ENCODE measurements at regions not wholly inside any gene's neighbourhood (a gene's known extent, or its start where the extent isn't known, plus 50 kb on each side); places are given as distances from the start of the nearest gene placed in this dataset.

GRCh38 chr1:213874789-213875188, 113.0 kb upstream of the PROX1 start (continued):
- TF ChIP-seq, protein P1, sequence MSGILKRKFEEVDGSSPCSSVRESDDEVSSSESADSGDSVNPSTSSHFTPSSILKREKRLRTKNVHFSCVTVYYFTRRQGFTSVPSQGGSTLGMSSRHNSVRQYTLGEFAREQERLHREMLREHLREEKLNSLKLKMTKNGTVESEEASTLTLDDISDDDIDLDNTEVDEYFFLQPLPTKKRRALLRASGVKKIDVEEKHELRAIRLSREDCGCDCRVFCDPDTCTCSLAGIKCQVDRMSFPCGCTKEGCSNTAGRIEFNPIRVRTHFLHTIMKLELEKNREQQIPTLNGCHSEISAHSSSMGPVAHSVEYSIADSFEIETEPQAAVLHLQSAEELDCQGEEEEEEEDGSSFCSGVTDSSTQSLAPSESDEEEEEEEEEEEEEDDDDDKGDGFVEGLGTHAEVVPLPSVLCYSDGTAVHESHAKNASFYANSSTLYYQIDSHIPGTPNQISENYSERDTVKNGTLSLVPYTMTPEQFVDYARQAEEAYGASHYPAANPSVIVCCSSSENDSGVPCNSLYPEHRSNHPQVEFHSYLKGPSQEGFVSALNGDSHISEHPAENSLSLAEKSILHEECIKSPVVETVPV (CRISPR knock-in tag; IDR thresholded peaks at IDR 0.05): no peak

DNA sequence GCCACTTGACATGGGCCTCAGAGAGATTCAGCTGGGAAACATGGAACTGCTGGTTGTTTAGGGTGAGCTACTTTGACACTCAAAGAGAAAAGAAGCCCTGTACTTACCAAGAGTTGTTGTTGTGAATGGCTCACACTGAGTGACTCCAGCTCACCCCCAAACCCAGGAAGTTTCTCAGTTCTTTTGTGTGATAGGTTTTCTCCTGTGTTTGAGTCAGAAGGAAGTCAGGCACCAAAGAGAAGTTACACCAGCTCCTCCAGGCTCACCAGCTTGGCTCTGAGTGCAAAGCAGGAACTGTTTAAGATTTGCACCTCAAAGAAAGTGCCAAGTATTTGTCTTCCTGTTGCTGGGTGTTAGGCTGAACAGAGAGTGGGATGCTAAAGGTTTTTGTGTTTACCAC, 111.2 kb upstream of the PROX1 start:
- TF ChIP-seq SNAI2 (CRISPR knock-in tag; IDR thresholded peaks at IDR 0.05) (no peak), TCF4 (CRISPR knock-in tag; IDR thresholded peaks at IDR 0.05; ENCODE audit: borderline replicate concordance) (no peak), ARNTL (CRISPR knock-in tag; IDR thresholded peaks at IDR 0.05; ENCODE audit: borderline replicate concordance, low read depth) (no peak), PPARA (CRISPR knock-in tag; IDR thresholded peaks at IDR 0.05; ENCODE audit: borderline replicate concordance) (no peak), ZNF565 (CRISPR knock-in tag; conservative IDR thresholded peaks at IDR 0.05; ENCODE audit: low read depth) (no peak), TOX (CRISPR knock-in tag; IDR thresholded peaks at IDR 0.05; ENCODE audit: borderline replicate concordance) (no peak), ZFP30 (CRISPR knock-in tag; IDR thresholded peaks at IDR 0.05) (no peak), BACH2 (CRISPR knock-in tag; IDR thresholded peaks at IDR 0.05; ENCODE audit: borderline replicate concordance) (no peak)
- TF ChIP-seq, protein P2, sequence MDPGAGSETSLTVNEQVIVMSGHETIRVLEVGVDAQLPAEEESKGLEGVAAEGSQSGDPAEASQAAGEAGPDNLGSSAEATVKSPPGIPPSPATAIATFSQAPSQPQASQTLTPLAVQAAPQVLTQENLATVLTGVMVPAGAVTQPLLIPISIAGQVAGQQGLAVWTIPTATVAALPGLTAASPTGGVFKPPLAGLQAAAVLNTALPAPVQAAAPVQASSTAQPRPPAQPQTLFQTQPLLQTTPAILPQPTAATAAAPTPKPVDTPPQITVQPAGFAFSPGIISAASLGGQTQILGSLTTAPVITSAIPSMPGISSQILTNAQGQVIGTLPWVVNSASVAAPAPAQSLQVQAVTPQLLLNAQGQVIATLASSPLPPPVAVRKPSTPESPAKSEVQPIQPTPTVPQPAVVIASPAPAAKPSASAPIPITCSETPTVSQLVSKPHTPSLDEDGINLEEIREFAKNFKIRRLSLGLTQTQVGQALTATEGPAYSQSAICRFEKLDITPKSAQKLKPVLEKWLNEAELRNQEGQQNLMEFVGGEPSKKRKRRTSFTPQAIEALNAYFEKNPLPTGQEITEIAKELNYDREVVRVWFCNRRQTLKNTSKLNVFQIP (CRISPR knock-in tag; IDR thresholded peaks at IDR 0.05; ENCODE audit: borderline replicate concordance, low read depth): no peak
- TF ChIP-seq, protein P3, sequence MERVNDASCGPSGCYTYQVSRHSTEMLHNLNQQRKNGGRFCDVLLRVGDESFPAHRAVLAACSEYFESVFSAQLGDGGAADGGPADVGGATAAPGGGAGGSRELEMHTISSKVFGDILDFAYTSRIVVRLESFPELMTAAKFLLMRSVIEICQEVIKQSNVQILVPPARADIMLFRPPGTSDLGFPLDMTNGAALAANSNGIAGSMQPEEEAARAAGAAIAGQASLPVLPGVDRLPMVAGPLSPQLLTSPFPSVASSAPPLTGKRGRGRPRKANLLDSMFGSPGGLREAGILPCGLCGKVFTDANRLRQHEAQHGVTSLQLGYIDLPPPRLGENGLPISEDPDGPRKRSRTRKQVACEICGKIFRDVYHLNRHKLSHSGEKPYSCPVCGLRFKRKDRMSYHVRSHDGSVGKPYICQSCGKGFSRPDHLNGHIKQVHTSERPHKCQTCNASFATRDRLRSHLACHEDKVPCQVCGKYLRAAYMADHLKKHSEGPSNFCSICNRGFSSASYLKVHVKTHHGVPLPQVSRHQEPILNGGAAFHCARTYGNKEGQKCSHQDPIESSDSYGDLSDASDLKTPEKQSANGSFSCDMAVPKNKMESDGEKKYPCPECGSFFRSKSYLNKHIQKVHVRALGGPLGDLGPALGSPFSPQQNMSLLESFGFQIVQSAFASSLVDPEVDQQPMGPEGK (CRISPR knock-in tag; IDR thresholded peaks at IDR 0.05; ENCODE audit: borderline replicate concordance): no peak
- no peak for ATAC-seq

DNA sequence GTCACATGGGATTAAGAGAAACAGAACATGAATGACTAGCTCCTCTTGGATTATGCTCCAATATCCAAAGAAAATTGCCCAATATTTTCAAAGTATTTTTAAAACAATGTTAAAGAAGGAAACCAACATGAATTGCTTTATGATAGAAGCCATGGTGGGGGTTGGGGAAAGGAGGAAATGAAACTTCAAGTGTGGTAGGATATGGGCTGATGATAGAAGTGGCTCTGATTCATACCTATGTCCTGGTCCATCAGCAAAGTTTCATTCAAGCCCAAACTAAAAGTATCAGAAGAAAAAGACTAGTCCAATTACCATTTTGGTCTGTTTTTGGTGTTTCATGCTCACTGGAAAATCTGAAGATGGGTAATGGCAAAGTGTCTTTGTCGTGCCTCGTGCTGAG, 104.2 kb upstream of the PROX1 start:
- TF ChIP-seq SNAI2 (CRISPR knock-in tag; IDR thresholded peaks at IDR 0.05) (no peak), ARNTL (CRISPR knock-in tag; IDR thresholded peaks at IDR 0.05; ENCODE audit: borderline replicate concordance, low read depth) (no peak), PPARA (CRISPR knock-in tag; IDR thresholded peaks at IDR 0.05; ENCODE audit: borderline replicate concordance) (no peak), ISL1 (CRISPR knock-in tag; IDR thresholded peaks at IDR 0.05) (no peak), ZNF8 (CRISPR knock-in tag; IDR thresholded peaks at IDR 0.05) (no peak), ZNF70 (CRISPR knock-in tag; IDR thresholded peaks at IDR 0.05) (no peak)
- no peak for ATAC-seq

- ATAC-seq: no peak
- no peak for TF ChIP-seq ZFP3 (CRISPR knock-in tag; IDR thresholded peaks at IDR 0.05)
- no peak for TF ChIP-seq ZNF8 (CRISPR knock-in tag; IDR thresholded peaks at IDR 0.05)
- no peak for TF ChIP-seq OSR1 (CRISPR knock-in tag; IDR thresholded peaks at IDR 0.05)
- no peak for TF ChIP-seq ARNTL (CRISPR knock-in tag; IDR thresholded peaks at IDR 0.05; ENCODE audit: borderline replicate concordance, low read depth)
- no peak for TF ChIP-seq PPARA (CRISPR knock-in tag; IDR thresholded peaks at IDR 0.05; ENCODE audit: borderline replicate concordance)
- TF ChIP-seq ZFP30 (CRISPR knock-in tag; IDR thresholded peaks at IDR 0.05): no peak
- TF ChIP-seq ZNF70 (CRISPR knock-in tag; IDR thresholded peaks at IDR 0.05): no peak
These were observed 103.4 kb upstream of the PROX1 start for GRCh38 chr1:213884402-213884801.

GRCh38 chr1:213884942-213885341, 102.8 kb upstream of the PROX1 start:
- ATAC-seq: no peak
- TF ChIP-seq ZC3H10 (CRISPR knock-in tag; IDR thresholded peaks at IDR 0.05) (no peak), ZNF8 (CRISPR knock-in tag; IDR thresholded peaks at IDR 0.05) (no peak), ZNF70 (CRISPR knock-in tag; IDR thresholded peaks at IDR 0.05) (no peak), TSHZ2 (CRISPR knock-in tag; IDR thresholded peaks at IDR 0.05) (no peak), ESRRG (CRISPR knock-in tag; IDR thresholded peaks at IDR 0.05) (no peak), RARB (CRISPR knock-in tag; IDR thresholded peaks at IDR 0.05) (no peak), ZFP30 (CRISPR knock-in tag; IDR thresholded peaks at IDR 0.05) (no peak), ZNF565 (CRISPR knock-in tag; conservative IDR thresholded peaks at IDR 0.05; ENCODE audit: low read depth) (no peak), GLIS3 (CRISPR knock-in tag; IDR thresholded peaks at IDR 0.05) (no peak)
- TF ChIP-seq, protein P3 (CRISPR knock-in tag; IDR thresholded peaks at IDR 0.05; ENCODE audit: borderline replicate concordance): no peak
- TF ChIP-seq, protein P2 (CRISPR knock-in tag; IDR thresholded peaks at IDR 0.05; ENCODE audit: borderline replicate concordance, low read depth): no peak
- TF ChIP-seq, protein P1 (CRISPR knock-in tag; IDR thresholded peaks at IDR 0.05): no peak

All from SK-N-SH treated with all-trans-retinoic acid at 6 μM for 48 hours (cell line).